Neuronal stem cell (in vitro differentiated cells): ENCODE measurements at regions not wholly inside any gene's neighbourhood (a gene's known extent, or its start where the extent isn't known, plus 50 kb on each side); places are given as distances from the start of the nearest gene placed in this dataset.

Source experiments
- DNase-seq: peaks from one replicate; pipeline ENCODE4 v3.0.0-alpha.2; 2013; ENCODE audit warnings: low spot score
- H2AFZ ChIP-seq: one replicate; pipeline ENCODE4 v1.6.1; 2013; ENCODE audit warnings: mild to moderate bottlenecking, low read length, inconsistent platforms
- H2AK5ac ChIP-seq: 2 replicates; pipeline ENCODE4 v1.6.1; 2013; ENCODE audit warnings: low read depth, mild to moderate bottlenecking, inconsistent platforms, low read length, moderate library complexity, mixed read lengths
- H2BK120ac ChIP-seq: 2 replicates; pipeline ENCODE4 v1.6.1; 2013; ENCODE audit warnings: low read depth, mild to moderate bottlenecking, inconsistent platforms, low read length, moderate library complexity, mixed read lengths
- H2BK12ac ChIP-seq: one replicate; pipeline ENCODE4 v1.6.1; 2013; ENCODE audit warnings: low read length, inconsistent platforms
- H2BK15ac ChIP-seq: 2 replicates; pipeline ENCODE4 v1.6.1; 2013; ENCODE audit warnings: mild to moderate bottlenecking, low read length, inconsistent platforms, mixed read lengths
- H2BK5ac ChIP-seq: one replicate; pipeline ENCODE4 v1.6.1; 2013; ENCODE audit warnings: inconsistent platforms, mild to moderate bottlenecking, low read length, moderate library complexity
- H3K14ac ChIP-seq: one replicate; pipeline ENCODE4 v1.6.1; 2013; ENCODE audit warnings: low read length, inconsistent platforms
- H3K18ac ChIP-seq: 2 replicates; pipeline ENCODE4 v1.6.1; 2013; ENCODE audit warnings: low read length, inconsistent platforms
- H3K23ac ChIP-seq: 2 replicates; pipeline ENCODE4 v1.6.1; 2013; ENCODE audit warnings: low read depth, mild to moderate bottlenecking, mixed read lengths, low read length, inconsistent platforms; ENCODE audit not compliant: poor library complexity
- H3K27ac ChIP-seq: replicated peaks from 3 replicates; pipeline ENCODE4 v1.5.1; 2013; ENCODE audit warnings: low read length, inconsistent platforms
- H3K27me3 ChIP-seq, 3 experiments: 2 replicates each; pipeline ENCODE4 v1.6.1; 2013; ENCODE audit warnings: low read length in 3 of 3, mild to moderate bottlenecking in 2 of 3, inconsistent platforms in 1 of 3, low read depth in 1 of 3, mixed read lengths in 1 of 3, moderate library complexity in 1 of 3; ENCODE audit not compliant: control insufficient read depth in 3 of 3, insufficient read depth in 3 of 3
- H3K36me3 ChIP-seq, 2 donors: replicated peaks in 1 of 2; 2 replicates each; pipeline ENCODE4 v1.6.1; 2013; ENCODE audit warnings: low read length in 2 of 2; ENCODE audit not compliant: control insufficient read depth in 2 of 2, insufficient read depth in 2 of 2
- H3K4ac ChIP-seq: 2 replicates; pipeline ENCODE4 v1.6.1; 2013; ENCODE audit warnings: inconsistent platforms, mild to moderate bottlenecking, low read length, moderate library complexity
- H3K4me1 ChIP-seq, 2 donors: 1 replicate in 1 of 2; 2 replicates in 1 of 2; pipeline ENCODE4 v1.6.1; 2013; ENCODE audit warnings: low read length in 2 of 2, low read depth in 1 of 2; ENCODE audit not compliant: control insufficient read depth in 2 of 2, insufficient read depth in 1 of 2
- H3K4me2 ChIP-seq: one replicate; pipeline ENCODE4 v1.6.1; 2013; ENCODE audit warnings: mild to moderate bottlenecking, low read length, inconsistent platforms; ENCODE audit not compliant: insufficient read depth, poor library complexity, severe bottlenecking
- H3K4me3 ChIP-seq, 2 donors: 2 replicates each; pipeline ENCODE4 v1.5.1; 2013; ENCODE audit warnings: low read length in 2 of 2, mild to moderate bottlenecking in 2 of 2, inconsistent platforms in 1 of 2, moderate library complexity in 1 of 2
- H3K79me1 ChIP-seq: one replicate; pipeline ENCODE4 v1.6.1; 2013; ENCODE audit warnings: low read depth, mild to moderate bottlenecking, inconsistent platforms, low read length, moderate library complexity
- H3K9ac ChIP-seq: one replicate; pipeline ENCODE4 v1.6.1; 2013; ENCODE audit warnings: mild to moderate bottlenecking, low read depth, low read length, inconsistent platforms; ENCODE audit not compliant: poor library complexity
- H3K9me3 ChIP-seq, 2 donors: replicated peaks in 1 of 2; 2 replicates each; pipeline versions ENCODE3 to v1.6.1; 2013; ENCODE audit warnings: low read length in 2 of 2, mild to moderate bottlenecking in 2 of 2, inconsistent platforms in 1 of 2, low read depth in 1 of 2, mixed read lengths in 1 of 2, moderate library complexity in 1 of 2; ENCODE audit not compliant: control insufficient read depth in 2 of 2, insufficient read depth in 1 of 2
- H4K8ac ChIP-seq: one replicate; pipeline ENCODE4 v1.6.1; 2013; ENCODE audit warnings: low read depth, mild to moderate bottlenecking, inconsistent platforms, low read length, moderate library complexity
- H4K91ac ChIP-seq: one replicate; pipeline ENCODE4 v1.6.1; 2013; ENCODE audit warnings: low read length, low read depth, mild to moderate bottlenecking, inconsistent platforms; ENCODE audit not compliant: poor library complexity
- WGBS, 2 donors: extraction: QIAGEN DNeasy Blood & Tissue Kit; methylation state at CpG; one replicate each; pipeline ENCODE4 v1.1.7; 2013; ENCODE audit warnings: missing lambda C conversion rate in 2 of 2, mixed read lengths in 1 of 2; ENCODE audit not compliant: insufficient read length in 2 of 2, insufficient replicate concordance in 1 of 2; ENCODE audit errors: extremely low coverage in 2 of 2; 5-methylcytosine and 5-hydroxymethylcytosine counted together

DNA sequence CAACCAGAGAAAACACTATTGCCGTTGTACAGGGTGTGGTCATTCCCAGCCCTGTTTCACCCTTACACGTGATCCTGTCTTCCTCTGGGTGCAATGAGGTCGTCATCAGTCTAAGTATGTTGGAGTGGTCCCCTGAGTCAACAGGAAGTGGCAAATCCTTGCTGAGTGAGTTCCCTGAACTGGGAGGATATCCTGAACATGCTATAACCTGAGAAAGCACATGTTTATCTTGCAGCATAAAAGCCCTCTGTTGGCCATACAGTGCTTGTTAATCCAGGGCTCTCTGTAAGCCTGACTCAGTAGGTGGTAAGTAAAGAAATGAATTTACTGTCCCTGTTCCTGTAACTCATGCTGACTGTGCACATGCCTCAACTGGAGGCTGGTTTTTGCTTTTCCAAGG is 477.8 kb upstream of the RGMA start:
- no peak overlapping the region for H2BK12ac ChIP-seq
- no peak overlapping the region for H2AK5ac ChIP-seq
- H3K27ac ChIP-seq, result no peak overlapping the region
- no peak overlapping the region for H4K8ac ChIP-seq
- no peak overlapping the region for H2BK120ac ChIP-seq
- no peak overlapping the region for H3K23ac ChIP-seq
- no peak for DNase-seq
- H2BK15ac ChIP-seq, result no peak overlapping the region
- H3K14ac ChIP-seq, result no peak overlapping the region
- H3K4ac ChIP-seq, result no peak overlapping the region
- no peak overlapping the region for H3K18ac ChIP-seq
- H3K36me3 ChIP-seq, result peaks cover 0 to 40% of the 10 kb centered on the region in 2 donors
- H3K4me1 ChIP-seq, result peaks cover 5 to 12% of the 10 kb centered on the region in 2 donors
- no peaks in the 10 kb centered on the region for H3K27me3 ChIP-seq
- no peak overlapping the region for H3K4me3 ChIP-seq
- no peak overlapping the region for H3K9ac ChIP-seq
- no peak overlapping the region for H4K91ac ChIP-seq
- no peak overlapping the region for H3K4me2 ChIP-seq
- H3K9me3 ChIP-seq, result no peaks in the 10 kb centered on the region
- no peaks in the 10 kb centered on the region for H3K79me1 ChIP-seq
- H2BK5ac ChIP-seq, result no peak overlapping the region
- no peak overlapping the region for H2AFZ ChIP-seq
- no CpG with 5 or more reads among the region's 3 CpGs for WGBS, 2 donors

DNA sequence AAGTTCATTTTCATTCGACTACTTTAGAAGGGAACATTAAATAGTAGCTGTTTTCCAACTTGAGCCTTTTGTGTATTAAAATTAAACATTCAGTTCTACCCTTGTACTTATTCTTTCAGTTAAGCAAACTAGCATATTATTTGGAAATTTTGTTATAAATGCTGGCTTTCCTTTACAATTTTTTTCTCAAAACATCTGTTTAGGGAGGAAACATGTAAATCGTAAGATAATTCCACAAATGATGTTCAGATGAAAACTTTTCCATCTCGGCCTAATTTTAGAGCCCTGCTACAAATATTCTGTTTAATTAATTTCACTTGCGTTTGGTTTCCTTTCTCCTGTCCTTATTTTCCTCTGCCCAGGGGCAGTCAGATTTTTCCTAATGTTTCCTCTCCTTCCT is 476.2 kb upstream of the RGMA start:
- no peak overlapping the region for H2AK5ac ChIP-seq
- H3K4me1 ChIP-seq, result peaks cover 5 to 12% of the 10 kb centered on the region in 2 donors
- no peak overlapping the region for H3K23ac ChIP-seq
- H2BK15ac ChIP-seq, result no peak overlapping the region
- no peak overlapping the region for H3K4ac ChIP-seq
- no peak for DNase-seq
- no peaks in the 10 kb centered on the region for H3K27me3 ChIP-seq
- H2AFZ ChIP-seq, result no peak overlapping the region
- no peak overlapping the region for H3K4me2 ChIP-seq
- H3K14ac ChIP-seq, result no peak overlapping the region
- H3K4me3 ChIP-seq, result no peak overlapping the region
- H3K9me3 ChIP-seq, result peaks cover 0 to 4% of the 10 kb centered on the region in 2 donors
- no CpG with 5 or more reads among the region's 4 CpGs for WGBS, 2 donors
- no peak overlapping the region for H2BK5ac ChIP-seq
- H3K27ac ChIP-seq, result no peak overlapping the region
- no peak overlapping the region for H3K9ac ChIP-seq
- H2BK12ac ChIP-seq, result no peak overlapping the region
- H4K91ac ChIP-seq, result no peak overlapping the region
- H3K18ac ChIP-seq, result no peak overlapping the region
- no peak overlapping the region for H2BK120ac ChIP-seq
- H3K79me1 ChIP-seq, result no peaks in the 10 kb centered on the region
- peaks cover 0 to 40% of the 10 kb centered on the region in 2 donors for H3K36me3 ChIP-seq
- H4K8ac ChIP-seq, result no peak overlapping the region

DNA sequence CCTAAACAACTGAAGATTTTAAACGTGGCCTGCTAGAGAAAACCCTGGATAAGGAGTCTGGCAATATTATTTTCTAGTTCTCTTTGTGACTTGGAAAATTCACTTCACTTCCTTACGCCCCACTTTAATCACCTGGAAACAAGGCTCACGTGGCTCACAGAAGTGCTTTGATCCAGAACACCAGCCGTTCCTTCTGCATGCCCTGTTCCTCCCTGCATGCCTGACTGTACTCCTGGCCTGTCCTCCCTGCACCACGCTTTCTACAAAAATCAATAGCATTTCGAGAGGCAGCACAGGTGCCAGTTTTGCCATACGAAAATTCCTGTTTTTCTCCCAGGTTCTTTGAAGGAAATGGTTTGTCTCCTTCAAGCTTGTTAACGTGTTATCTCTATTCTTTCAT is 474.2 kb upstream of the RGMA start:
- no peaks in the 10 kb centered on the region for H3K27me3 ChIP-seq
- H3K4me3 ChIP-seq, result no peak overlapping the region
- H3K18ac ChIP-seq, result no peak overlapping the region
- H2BK15ac ChIP-seq, result no peak overlapping the region
- H3K79me1 ChIP-seq, result no peaks in the 10 kb centered on the region
- no peak overlapping the region for H2AK5ac ChIP-seq
- no peak overlapping the region for H2AFZ ChIP-seq
- H3K4me2 ChIP-seq, result no peak overlapping the region
- no peak overlapping the region for H3K9ac ChIP-seq
- H2BK120ac ChIP-seq, result no peak overlapping the region
- H3K27ac ChIP-seq, result no peak overlapping the region
- H4K91ac ChIP-seq, result no peak overlapping the region
- no peak overlapping the region for H3K23ac ChIP-seq
- peaks cover 0 to 8% of the 10 kb centered on the region in 2 donors for H3K9me3 ChIP-seq
- H2BK5ac ChIP-seq, result no peak overlapping the region
- DNase-seq, result no peak
- peaks cover 5 to 12% of the 10 kb centered on the region in 2 donors for H3K4me1 ChIP-seq
- H2BK12ac ChIP-seq, result no peak overlapping the region
- no CpG with 5 or more reads among the region's 8 CpGs for WGBS, 2 donors
- H3K14ac ChIP-seq, result no peak overlapping the region
- H3K4ac ChIP-seq, result no peak overlapping the region
- H3K36me3 ChIP-seq, result peaks cover 0 to 38% of the 10 kb centered on the region in 2 donors
- H4K8ac ChIP-seq, result no peak overlapping the region

DNA sequence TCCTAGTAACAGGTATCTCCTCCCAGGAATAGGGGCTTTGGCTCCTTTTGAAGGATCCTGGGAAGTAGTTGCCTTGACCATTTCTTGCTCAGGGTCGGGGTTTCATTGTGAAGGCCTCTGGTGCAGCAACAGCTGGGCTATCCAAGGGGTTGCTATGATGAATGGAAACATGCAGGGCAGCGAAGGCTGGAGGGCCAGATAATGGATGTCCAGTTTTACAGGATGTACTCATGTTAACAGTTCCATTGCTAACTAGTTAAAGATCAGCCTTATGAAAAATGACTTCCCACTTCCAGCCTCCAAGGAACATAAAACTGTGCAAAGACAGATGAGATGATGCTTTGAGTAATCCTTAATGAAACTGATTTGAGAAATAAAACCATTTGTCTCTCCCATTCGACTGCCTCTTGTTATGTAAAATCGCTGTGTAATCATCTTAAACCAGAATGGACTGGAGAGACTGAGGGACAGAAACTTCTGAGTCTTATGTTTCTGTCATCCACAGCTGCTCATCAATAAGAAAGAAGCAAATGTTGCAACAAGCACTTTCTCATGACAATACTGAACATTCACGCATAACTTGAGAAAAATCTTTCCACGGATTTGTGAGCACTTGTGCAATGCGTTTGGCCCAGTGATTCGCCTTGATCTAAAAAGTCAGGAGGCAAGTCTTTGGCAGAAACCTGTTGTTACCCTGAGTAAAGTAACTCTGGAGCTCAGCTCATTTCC is 473.5 kb upstream of the RGMA start:
- H3K18ac ChIP-seq, result no peak overlapping the region
- H2BK12ac ChIP-seq, result no peak overlapping the region
- H3K4me3 ChIP-seq, result no peak overlapping the region
- no peaks in the 10 kb centered on the region for H3K27me3 ChIP-seq
- no peak overlapping the region for H3K4me2 ChIP-seq
- no peak overlapping the region for H2AK5ac ChIP-seq
- H2BK5ac ChIP-seq, result no peak overlapping the region
- H3K4me1 ChIP-seq, result peaks cover 5 to 12% of the 10 kb centered on the region in 2 donors
- no peak overlapping the region for H3K9ac ChIP-seq
- H3K4ac ChIP-seq, result no peak overlapping the region
- H3K36me3 ChIP-seq, result peaks cover 0 to 44% of the 10 kb centered on the region in 2 donors
- no peak overlapping the region for H4K8ac ChIP-seq
- no peak overlapping the region for H3K14ac ChIP-seq
- peaks cover 0 to 8% of the 10 kb centered on the region in 2 donors for H3K9me3 ChIP-seq
- no peak overlapping the region for H3K27ac ChIP-seq
- DNase-seq, result no peak
- H2AFZ ChIP-seq, result no peak overlapping the region
- H2BK15ac ChIP-seq, result no peak overlapping the region
- H4K91ac ChIP-seq, result no peak overlapping the region
- H3K79me1 ChIP-seq, result no peaks in the 10 kb centered on the region
- no CpG with 5 or more reads among the region's 8 CpGs for WGBS, 2 donors
- H2BK120ac ChIP-seq, result no peak overlapping the region
- no peak overlapping the region for H3K23ac ChIP-seq
